ENCODE measurements at regions not wholly inside any gene's neighbourhood (a gene's known extent, or its start where the extent isn't known, plus 50 kb on each side); places are given as distances from the start of the nearest gene placed in this dataset.

DNA sequence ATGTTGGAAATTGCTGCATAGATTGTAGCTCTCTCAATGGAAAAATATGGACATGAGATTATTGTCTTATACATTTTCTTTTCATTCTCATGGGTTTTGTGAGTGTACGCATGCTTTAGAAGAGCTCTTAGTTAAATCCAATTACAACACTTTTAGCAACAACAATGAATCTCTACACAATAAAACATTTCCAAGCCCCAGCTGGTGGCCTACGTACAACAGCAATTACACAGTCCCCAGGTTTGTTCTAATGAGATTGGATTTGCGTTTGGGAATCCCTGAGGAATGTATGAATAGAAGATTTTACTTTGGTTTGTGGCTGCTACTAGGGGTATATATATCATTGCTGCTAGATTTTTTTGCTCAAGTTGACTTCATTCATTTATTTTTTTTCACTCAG is 98.6 kb downstream of the FHDC1 start:
- no peak for DNase-seq (ENCODE audit: low read depth in 2 of 2)

DNA sequence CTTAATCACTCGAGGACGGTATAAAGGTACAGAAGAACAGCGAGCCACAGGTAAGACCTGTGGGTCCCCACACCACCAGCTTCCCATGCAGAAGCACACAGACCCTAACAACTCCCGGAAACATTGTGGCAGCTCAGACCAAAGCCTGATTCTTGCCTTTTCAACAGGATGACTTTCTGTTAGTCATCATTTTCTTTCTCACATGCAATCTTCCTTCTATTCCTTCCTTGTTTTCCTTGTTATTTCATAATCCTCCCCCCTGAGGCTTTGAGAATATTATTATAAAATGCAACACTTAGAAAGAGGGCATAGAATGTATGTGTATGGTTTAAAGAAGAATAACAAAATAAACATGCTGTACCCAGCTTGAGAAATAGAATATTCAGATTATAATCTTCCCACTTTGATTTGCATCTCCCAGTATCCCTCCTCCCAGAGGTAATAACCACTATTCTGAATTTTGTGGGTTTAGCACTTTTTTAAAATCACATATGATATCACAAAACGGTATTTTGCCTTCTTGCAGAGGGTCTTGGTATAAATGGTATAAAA is 100.9 kb downstream of the FHDC1 start:
- DNase-seq (ENCODE audit: low read depth in 2 of 2) = no peak

DNA sequence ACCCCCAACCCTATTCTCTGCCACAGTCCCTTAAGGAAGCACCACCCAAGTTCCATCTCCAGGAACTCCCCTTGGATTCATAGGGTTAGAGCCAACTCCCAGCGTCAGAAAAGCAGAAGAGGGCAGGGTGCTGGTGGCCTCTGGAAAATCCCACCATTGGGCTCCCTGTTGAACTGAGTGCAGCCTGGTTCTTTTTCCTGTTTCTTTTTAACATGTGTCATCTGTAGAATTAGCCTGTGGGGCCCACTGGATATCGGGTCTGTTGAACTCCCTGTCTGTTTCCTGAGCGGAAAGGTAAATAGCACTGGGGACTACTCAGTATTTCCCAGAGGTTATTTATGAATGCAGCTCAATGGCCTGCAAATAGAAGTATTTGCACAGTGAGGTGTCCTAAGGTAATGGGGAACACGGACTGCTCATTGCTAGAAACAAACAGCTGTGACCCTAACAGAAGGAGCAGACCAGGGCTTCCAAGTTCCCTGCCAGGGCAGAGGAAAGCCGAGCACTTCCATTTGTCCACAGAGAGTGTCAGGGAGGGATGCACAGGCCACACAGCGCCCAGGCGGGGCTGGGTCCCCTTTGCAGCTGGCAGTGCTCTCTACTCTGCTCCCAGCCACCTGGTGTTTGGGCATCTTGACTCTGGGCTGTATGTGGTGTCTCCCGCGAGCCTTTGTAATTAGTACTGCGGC is 102.6 kb downstream of the FHDC1 start:
- no peak for DNase-seq (ENCODE audit: low read depth in 2 of 2)

DNA sequence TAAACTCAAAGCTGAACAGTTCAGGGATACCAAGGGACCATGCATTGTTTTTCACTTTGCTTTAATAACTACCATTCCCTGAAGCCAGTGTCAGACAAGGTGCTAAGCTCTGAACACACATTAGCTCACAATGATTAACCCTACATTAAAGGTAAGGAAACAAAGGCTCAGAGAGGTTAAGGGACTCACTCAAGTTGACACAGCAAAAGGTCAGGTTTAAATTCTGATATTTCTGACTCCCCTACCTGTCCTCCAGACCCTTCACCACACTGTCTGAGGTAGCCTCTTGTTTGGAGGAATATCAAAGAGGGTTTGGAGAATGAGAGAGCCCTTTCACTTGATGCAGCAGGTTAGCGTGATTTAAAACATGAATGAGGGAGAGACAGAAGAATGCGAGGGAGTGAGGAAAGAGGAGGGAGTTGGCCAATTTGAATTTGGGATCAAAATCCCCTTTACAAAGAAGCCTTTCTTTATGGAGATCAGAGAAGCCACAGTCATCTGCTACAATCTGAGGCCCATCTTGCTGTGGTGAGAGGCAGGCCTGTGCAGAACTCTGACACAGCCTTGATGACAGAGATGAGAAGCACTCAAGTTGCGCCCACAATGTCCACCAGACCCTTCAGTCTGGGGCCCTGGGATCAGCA is 103.5 kb downstream of the FHDC1 start:
- DNase-seq (ENCODE audit: low read depth in 2 of 2) = no peak

DNA sequence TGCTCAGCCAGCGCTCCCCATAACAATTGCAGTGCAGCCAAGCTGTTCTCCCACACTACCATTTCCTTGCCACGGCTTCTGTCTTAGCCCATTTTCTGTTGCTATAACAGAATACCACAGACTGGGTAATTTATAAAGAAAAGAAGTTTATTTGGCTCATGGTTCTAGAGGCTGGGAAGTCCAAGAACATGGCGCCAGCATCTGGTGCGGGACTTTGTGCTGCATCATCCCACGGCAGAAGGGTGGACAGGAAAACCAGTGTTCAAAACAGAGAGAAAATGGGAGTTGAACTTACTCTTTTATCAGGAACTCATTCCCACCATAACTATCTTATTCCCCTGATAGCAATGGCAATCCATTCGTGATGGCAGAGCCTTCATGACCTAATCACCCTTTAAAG is 104.6 kb downstream of the FHDC1 start:
- DNase-seq (ENCODE audit: low read depth in 2 of 2) = no peak

DNA sequence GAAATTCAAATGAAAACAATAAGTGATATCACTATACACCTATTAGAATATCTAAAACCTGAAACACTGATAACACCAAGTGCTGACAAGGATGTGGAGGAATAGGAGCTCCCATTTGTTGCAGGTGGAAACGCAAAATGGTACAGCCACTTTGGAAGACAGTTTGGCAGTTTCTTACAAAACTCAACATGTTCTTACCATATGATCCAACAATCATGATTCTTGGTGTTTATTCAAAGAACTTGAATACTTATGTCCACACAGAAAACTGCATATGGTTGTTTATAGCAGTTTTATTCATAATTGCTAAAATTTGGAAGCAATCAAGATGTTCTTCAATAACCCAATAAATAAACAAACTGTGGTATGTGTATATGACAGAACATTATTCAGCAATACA is 107.9 kb downstream of the FHDC1 start:
- no peak for DNase-seq (ENCODE audit: low read depth in 2 of 2)

DNA sequence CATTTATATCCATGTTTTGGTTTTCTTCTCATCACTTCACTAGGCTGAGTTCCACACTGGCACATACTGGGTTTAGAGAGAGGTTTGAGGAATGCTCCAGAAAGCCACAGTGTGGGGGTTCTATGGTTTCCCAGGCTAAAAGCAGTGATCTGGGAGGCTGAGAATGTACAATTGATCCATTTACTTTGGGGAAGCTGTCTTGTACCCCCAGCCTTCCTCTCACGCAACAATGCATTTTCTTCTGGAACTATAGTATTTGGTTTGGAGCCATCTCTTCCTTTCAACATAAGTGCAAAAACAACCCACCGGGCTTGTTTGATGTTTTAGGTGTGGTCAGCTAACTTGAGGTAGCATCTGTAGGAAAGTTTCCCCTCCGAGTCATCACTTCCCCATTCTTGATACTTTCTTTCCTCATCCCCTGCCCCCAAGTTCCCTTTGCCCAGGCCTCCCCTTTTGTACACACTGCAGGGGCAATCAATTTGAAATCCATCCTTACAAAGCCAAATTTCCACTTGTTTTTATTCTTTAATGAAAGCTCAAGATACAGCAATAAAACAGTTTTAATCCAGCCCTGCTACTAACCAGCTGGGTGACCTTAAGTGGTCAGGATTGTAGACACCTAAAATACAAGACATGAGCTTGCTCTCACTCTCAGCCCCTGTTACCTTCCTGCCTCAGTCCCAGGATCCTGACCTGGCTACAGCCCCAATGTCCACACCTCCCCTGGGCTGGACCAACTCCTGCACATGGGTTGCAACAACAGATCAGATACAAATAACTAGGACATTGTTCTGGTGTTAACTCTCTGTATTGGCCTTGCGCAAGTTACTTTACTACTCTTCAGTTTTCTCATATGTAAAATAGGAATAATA is 109.2 kb downstream of the FHDC1 start:
- no peak for DNase-seq (ENCODE audit: low read depth in 2 of 2)

DNA sequence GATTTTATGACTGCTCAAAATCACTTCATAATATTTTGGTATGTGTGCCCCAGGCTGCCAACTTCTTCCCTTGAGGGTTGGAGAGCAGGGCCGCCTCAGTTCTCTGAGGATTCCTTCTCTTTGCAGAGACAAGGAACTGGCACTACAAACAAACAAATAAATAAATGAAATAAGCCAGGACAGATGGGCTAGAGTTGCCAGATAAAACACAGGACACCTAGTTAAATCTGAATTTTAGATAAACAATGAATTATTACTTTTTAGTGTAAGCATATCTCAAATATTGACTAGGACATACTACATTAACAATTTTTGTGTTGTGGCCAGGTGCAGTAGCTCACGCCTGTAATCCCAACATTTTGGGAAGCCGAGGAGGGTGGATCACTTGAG is 122.5 kb downstream of the FHDC1 start:
- DNase-seq (ENCODE audit: low read depth in 2 of 2) = no peak

DNA sequence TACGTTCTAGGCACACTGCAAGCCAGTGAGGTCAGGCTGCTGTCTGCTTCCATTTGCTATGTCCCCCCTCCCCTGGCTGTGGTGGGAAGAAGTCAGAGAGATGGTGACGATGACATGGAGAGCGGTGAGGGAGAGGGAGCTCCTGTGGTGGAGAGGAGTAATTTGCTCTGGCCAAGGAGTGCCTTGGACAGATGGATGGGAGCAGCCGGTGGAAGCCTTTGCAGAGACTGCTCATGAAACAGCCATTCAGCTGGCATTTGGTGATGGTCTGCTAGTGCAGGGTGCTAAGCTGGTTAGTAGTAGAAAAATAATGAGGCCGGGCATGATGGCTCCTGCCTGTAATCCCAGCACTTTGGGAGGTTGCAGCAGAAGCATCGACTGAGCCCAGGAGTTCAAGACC is 124.1 kb downstream of the FHDC1 start:
- no peak for DNase-seq (ENCODE audit: low read depth in 2 of 2)

DNA sequence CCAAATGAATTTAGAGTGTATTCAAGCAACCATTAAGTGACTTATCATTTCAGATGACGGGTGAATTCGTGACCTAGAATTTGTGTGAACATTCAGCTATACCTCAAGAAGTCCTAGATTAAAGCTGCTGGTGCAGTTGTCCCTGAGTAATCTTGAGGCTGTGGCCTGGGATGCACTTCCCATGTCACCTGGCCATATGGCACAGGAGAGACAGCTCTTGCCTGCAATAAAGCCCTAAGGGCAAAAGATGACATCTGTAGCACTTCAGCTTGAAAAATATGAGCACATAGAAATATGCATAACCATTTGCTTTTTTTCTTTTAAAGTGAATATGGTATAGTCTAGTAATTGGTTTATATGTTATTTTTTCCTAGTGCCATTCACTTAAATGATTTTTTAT is 125.8 kb downstream of the FHDC1 start:
- no peak for DNase-seq (ENCODE audit: low read depth in 2 of 2)

DNA sequence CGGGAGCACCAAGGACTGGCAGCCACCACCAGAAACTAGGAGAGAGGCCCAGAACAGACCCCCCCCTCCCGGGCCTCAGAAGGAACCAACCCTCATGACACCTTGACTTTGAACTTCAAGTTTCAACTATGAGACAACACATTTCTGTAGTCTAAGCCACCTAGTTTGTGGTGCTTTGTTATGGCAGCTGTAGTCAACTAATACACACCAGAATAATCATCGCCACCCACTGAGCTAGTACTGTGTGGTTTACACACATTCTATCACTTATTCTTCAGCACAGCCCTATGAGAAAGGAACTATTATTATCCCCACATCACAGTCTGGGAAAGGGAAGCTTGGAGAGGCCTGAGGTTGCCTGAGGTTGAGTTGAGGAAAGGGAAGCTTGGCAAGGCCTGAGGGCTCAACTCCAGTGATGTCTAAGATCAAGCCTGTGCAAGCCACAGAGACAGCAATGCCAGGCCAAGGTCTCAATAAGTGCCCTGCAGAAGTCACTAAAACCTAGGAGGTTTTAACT is 126.6 kb downstream of the FHDC1 start:
- DNase-seq (ENCODE audit: low read depth in 2 of 2) = no peak

DNA sequence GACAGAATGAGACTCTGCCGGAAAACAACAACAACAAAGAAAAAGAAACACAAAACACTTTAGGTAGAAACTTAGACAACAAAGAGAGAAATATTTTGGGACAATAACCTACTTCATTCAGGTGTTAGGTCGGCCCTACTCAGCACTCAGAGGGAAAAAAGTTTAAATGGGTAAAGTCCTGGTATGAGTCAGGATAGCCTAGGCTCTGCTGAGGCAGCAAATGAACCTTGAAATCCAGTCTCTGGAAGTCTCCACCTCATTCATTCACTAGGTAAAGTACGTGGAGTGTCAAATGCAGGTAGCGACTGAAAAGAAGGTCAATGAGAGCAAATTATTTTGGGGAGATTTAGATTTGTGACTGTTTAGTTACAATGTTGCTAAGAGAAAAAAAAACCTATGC is 127.4 kb downstream of the FHDC1 start:
- no peak for DNase-seq (ENCODE audit: low read depth in 2 of 2)

DNA sequence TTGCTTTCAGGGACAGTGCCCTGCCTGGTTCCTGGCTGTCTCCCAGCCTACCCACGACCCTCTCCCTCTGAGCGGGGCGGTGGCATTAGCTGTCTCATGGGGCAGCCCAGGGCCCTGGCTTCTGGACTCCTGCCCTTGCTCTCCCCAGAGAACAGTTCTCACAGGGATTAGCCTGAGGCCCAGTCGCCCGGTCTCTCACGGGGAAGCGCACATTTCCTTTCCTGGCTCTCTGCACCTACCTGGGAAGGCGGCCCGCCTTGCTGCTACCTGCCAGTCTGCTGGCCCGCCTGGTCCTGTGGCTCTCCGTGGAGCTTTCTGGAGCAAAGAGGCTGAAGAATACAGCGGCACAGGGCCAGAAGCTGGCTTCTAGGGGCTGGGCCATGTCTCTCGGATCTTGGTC is 128.4 kb downstream of the FHDC1 start:
- DNase-seq (ENCODE audit: low read depth in 2 of 2) = no peak

DNA sequence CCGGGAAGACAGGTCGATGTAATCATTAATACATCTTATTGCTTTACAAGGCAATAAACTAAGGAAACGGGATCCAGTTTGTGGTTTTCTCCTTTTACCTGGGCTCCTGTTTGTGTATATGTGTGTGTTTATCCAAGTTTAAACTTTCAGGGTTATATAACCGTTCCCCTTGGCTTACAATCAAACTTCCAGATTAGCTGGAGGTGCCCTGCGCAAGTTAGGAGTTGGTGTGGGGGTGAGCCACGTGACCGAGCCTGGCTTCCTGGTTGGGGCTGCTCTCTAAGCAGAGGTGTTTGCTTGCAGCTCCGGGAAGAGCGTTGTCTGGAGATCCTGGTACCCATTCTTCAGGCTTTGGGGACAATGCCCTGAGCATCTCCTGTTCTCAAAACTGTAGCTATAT is 129.2 kb downstream of the FHDC1 start:
- DNase-seq (ENCODE audit: low read depth in 2 of 2) = no peak

DNA sequence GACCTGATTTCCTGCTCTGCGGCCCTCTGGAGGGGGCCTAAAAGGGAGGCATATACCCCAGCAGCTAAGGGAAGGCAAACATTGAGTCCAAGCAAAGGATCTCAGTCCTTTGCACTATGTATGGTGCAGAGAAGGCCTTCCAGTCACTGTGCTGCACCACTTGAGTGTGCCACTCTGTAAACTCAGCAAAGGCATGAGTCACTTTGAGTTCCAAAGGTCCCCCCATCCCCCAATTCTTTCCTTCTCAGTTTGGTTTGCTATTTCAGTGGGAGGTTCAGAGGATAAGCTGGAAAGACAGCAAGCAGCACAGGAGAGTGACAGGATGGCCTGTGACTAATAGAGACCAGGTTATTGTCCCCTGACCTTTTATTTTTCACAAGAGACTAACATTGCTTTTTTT is 131.3 kb downstream of the FHDC1 start:
- peak in 1 of 2 experiments; percentile 3 for DNase-seq (ENCODE audit: low read depth in 2 of 2)

DNA sequence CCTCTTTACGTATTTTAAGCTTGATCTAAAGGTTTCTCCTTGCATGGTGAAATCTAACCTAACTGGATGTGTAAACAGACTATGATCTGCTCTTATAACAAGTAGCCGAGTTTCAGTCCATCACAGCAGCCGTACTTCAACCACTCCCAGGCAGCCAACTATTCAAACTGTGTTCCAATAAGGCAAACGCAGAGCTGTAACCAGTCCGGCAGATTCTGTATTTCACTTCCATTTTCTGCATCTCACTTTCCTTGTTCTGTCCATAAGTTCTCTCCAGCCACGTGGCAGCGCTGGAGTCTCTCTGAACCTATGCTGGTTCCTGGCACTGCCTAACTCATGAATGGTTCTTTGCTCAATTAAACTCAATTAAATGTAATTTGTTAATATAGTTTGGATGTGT is 132.6 kb downstream of the FHDC1 start:
- no peak for DNase-seq (ENCODE audit: low read depth in 2 of 2)

DNA sequence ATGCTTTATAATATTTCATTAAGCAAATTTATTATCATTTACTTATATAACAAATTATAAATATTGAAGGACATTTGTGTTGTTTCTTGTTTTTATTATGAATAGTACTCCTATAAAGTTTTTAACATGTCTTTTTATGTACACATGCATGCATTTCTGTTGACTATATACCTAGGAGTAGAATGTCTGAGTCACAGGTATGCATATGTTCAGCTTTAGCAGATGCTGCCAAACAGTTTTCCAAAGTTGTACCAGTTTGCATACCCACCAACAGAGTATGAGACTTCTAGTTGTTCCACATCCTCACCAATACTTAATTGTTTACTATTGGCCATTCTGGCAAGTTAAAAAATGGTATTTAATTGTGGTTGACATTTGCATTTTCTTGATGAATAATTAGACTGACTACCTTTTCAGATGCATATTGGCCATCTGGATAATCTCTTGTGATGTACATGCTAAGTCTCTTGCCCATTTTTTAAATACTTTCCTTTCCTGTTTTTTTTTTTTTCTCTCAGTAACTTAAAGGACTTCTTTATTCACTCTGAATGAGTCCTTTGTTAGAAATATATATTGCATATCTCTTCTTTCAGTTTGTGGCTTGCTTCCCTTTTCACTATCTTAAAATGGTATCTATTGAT is 132.2 kb upstream of the TRIM2 start:
- DNase-seq (ENCODE audit: low read depth in 2 of 2) = no peak

DNA sequence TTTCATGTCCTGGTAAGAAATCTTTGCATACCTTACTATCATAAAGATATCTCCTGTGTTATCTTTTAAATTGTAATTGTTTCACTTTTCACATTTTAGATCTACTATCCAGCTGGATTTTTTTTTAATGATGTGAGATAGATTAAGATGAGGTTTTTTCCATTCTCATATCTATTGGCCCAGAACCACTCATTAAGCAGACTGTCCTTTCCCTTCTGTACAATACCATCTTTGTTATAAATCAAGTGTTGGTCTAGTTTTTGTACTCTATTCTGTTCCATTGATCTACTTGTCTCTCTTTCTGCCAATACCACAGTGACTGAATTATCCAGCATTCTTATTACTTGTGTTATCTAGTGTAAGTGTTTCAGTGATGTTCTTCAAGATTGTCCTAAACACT is 131.6 kb upstream of the TRIM2 start:
- DNase-seq (ENCODE audit: low read depth in 2 of 2) = no peak

DNA sequence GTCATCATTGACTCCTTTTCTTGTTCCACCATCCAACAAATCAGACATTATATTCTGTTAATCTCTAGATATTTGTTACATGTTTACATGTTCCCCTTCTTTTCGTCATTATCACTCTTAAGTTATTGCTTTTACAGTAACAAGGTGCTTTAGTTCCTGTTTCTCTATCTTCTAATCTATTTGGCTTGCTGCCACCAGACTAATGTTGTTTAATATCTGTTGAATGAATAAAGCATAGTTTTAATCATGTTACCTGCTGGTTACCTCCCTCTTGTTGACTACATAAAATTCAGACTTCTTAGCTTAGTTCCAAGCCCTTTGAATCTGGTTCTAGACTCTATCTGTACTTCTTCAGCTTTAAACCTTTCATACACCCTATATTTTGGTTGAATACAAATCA is 129.8 kb upstream of the TRIM2 start:
- DNase-seq (ENCODE audit: low read depth in 2 of 2) = no peak

DNA sequence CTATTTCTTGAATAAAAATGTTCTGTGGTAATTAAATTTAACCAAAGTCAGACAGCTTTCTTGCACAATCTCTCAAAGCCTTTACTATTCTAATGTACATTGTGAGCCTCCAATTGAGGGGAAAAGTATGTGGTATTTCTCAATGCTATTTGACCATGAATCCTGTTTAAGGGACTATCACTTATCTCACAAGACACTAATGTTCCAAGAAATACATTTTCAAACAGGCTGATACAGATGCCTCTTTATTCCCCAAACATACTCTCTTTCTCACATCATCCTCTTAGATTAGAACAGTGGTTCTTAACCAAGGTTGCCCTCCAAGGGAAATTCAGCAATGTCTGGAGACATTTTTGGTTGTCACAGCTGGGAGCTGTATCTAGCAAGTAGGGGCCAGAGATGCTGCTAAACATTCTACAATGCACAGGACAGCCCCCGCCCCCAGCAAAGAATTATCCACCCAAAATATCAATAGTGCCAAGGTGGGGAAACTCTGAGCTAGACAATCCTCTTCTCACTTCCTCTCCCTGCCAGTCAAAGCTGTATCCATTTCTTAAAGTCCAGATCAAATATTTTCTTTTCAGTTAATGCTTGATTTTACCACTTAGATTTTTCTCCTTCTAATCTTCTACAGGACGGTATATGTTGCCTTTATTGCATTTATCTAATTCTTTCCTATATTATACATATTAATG is 129.2 kb upstream of the TRIM2 start:
- DNase-seq (ENCODE audit: low read depth in 2 of 2) = peak; percentile 12 to 14

DNA sequence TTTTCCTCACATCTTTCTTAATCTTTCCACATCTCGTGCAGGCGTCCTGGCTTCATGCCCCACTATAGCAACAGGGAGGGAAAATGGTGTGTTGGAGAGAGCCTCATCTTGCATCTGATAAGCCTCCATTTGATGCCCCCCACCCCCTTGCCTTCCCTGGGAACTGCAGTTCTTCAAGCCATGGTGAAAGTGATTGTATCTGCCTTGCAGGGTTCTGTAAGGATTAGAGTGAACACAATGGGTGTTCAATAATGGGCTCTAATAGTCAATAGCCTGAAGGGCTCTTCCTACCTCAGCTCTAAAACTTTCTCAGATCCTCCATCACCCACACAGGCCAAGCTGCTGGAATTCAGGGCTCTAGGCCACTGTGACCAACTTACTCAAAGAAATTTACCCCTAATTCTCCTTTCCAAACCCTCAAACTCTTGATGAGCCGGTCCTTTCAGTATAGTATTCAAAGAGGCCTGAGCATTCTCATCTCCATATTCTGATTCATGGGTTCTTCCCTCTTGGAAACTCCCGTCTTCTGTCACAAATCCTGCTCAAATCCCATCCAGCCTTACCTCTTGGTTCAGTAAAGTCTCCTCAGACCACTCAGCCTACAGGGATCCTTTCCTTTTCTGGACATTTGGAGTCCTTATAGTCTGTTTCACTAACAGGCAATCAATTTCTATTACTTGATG is 128.3 kb upstream of the TRIM2 start:
- no peak for DNase-seq (ENCODE audit: low read depth in 2 of 2)

Data from fibroblast of skin of left biceps (primary cell).